Keratinocyte (primary cell): ENCODE measurements at regions not wholly inside any gene's neighbourhood (a gene's known extent, or its start where the extent isn't known, plus 50 kb on each side); places are given as distances from the start of the nearest gene placed in this dataset.

Experiments
- DNase-seq: peaks from one replicate; pipeline ENCODE4 v3.0.0-alpha.2; 2011; ENCODE audit warnings: low read depth, missing footprints, low spot score
- FAIRE-seq: peaks from 2 replicates; lab custom pipeline; 2011; peaks lifted over from hg19 to GRCh38; lab: Jason Lieb, UNC
- H2AFZ ChIP-seq: 2 replicates; pipeline ENCODE4 v1.6.0; 2012; ENCODE audit warnings: low read length, control low read depth, inconsistent platforms; ENCODE audit not compliant: control insufficient read depth
- H3K27ac ChIP-seq: 2 replicates; pipeline ENCODE4 v1.5.1; 2011; ENCODE audit warnings: low read length; ENCODE audit not compliant: control insufficient read depth, insufficient read depth
- H3K27me3 ChIP-seq: 3 replicates; pipeline ENCODE4 v1.6.0; 2011; ENCODE audit warnings: low read length; ENCODE audit not compliant: control insufficient read depth, insufficient read depth; ENCODE audit errors: extremely low read depth
- H3K36me3 ChIP-seq, 2 experiments: 2 replicates in 1 of 2; 3 replicates in 1 of 2; pipeline ENCODE4 v1.5.1; 2011; ENCODE audit warnings: low read length in 2 of 2, mild to moderate bottlenecking in 1 of 2; ENCODE audit not compliant: control insufficient read depth in 2 of 2, insufficient read depth in 2 of 2; ENCODE audit errors: extremely low read depth in 1 of 2
- H3K4me1 ChIP-seq: 3 replicates; pipeline ENCODE4 v1.5.1; 2011; ENCODE audit warnings: low read length; ENCODE audit not compliant: control insufficient read depth, insufficient read depth; ENCODE audit errors: extremely low read depth
- H3K4me2 ChIP-seq: 3 replicates; pipeline ENCODE4 v1.6.0; 2011; ENCODE audit warnings: low read depth, low read length; ENCODE audit not compliant: control insufficient read depth, insufficient read depth; ENCODE audit errors: extremely low read depth
- H3K4me3 ChIP-seq, 3 experiments: fragments of 200-600 bp in 1 of 3; sonication (generic) in 1 of 3; 2 replicates in 2 of 3; 3 replicates in 1 of 3; pipeline ENCODE4 v1.5.1; 2011 to 2016; ENCODE audit warnings: low read length in 3 of 3, mild to moderate bottlenecking in 3 of 3, control low read depth in 2 of 3, inconsistent platforms in 1 of 3, low read depth in 1 of 3, mixed read lengths in 1 of 3, mixed run types in 1 of 3, moderate library complexity in 1 of 3; ENCODE audit not compliant: control insufficient read depth in 2 of 3, insufficient read depth in 2 of 3; ENCODE audit errors: extremely low read depth in 1 of 3
- H3K79me2 ChIP-seq: 2 replicates; pipeline ENCODE4 v1.6.0; 2012; ENCODE audit warnings: low read length; ENCODE audit not compliant: control insufficient read depth, insufficient read depth
- H3K9ac ChIP-seq: 3 replicates; pipeline ENCODE4 v1.6.0; 2011; ENCODE audit warnings: low read length; ENCODE audit not compliant: control insufficient read depth, insufficient read depth; ENCODE audit errors: extremely low read depth
- H3K9me1 ChIP-seq: 3 replicates; pipeline ENCODE4 v1.6.0; 2011; ENCODE audit warnings: low read length; ENCODE audit not compliant: control insufficient read depth, insufficient read depth; ENCODE audit errors: extremely low read depth
- H3K9me3 ChIP-seq: 2 replicates; pipeline ENCODE4 v1.5.1; 2012; ENCODE audit warnings: low read depth, low read length; ENCODE audit not compliant: control insufficient read depth
- H4K20me1 ChIP-seq: 3 replicates; pipeline ENCODE4 v1.6.0; 2011; ENCODE audit warnings: low read length; ENCODE audit not compliant: control insufficient read depth, insufficient read depth; ENCODE audit errors: extremely low read depth
- CTCF ChIP-seq, 3 experiments: IDR thresholded peaks in 1 of 3; conservative IDR thresholded peaks in 1 of 3; optimal IDR thresholded peaks in 1 of 3; 2 replicates in 2 of 3; 3 replicates in 1 of 3; pipeline versions ENCODE3 to v1.5.1; 2011; ENCODE audit warnings: low read length in 3 of 3, mild to moderate bottlenecking in 3 of 3, moderate library complexity in 2 of 3, control low read depth in 1 of 3, inconsistent platforms in 1 of 3; ENCODE audit not compliant: insufficient read depth in 2 of 3; ENCODE audit errors: extremely low read depth in 1 of 3
- EZH2 ChIP-seq: IDR thresholded peaks from one replicate; pipeline ENCODE4 v1.6.1; 2012; ENCODE audit warnings: inconsistent platforms, mild to moderate bottlenecking, low read length, moderate library complexity
- dilution Hi-C: fragments of 300-500 bp; cut with MboI; formaldehyde crosslinking; loops from one replicate; pipeline ENCODE4 v1.7.0; 2020; ENCODE audit warnings: low sequenced_read_pairs; ENCODE audit not compliant: extremely low pct_ligation_motif_present

- dilution Hi-C loops: no loop called here
- Histone ChIP-seq H3K79me2 (no peaks in the 10 kb centered on the region), H3K9me1 (no peaks in the 10 kb centered on the region), H3K27me3 (peaks cover 25% of the 10 kb centered on the region), H3K9ac (no peak overlapping the region), H4K20me1 (peaks cover 2% of the 10 kb centered on the region), H3K4me1 (no peaks in the 10 kb centered on the region), H2AFZ (no peak overlapping the region), H3K4me3 (no peak overlapping the region), H3K4me2 (no peak overlapping the region), H3K27ac (no peak overlapping the region), H3K36me3 (no peaks in the 10 kb centered on the region), H3K9me3 (no peaks in the 10 kb centered on the region)
- FAIRE-seq: no peak
- TF ChIP-seq CTCF (optimal IDR thresholded peaks at IDR 0.05 in 1 of 3, IDR thresholded peaks at IDR 0.05 in 1 of 3, conservative IDR thresholded peaks at IDR 0.05 in 1 of 3; ENCODE audit: extremely low read depth in 1 of 3, insufficient read depth in 2 of 3, low read length in 3 of 3) (no peak), EZH2 (no peak)
- DNase-seq: no peak
Measured at GRCh38 chr17:77686903-77687302, 271.6 kb upstream of the TNRC6C start.

GRCh38 chr17:77687417-77687816, 271.1 kb upstream of the TNRC6C start:
- H4K20me1 ChIP-seq: peaks cover 2% of the 10 kb centered on the region
- DNase-seq (no peak), FAIRE-seq (no peak)
- H3K4me3 ChIP-seq: no peak overlapping the region
- H3K9ac ChIP-seq: no peak overlapping the region
- peaks cover 27% of the 10 kb centered on the region for H3K27me3 ChIP-seq
- H3K79me2 ChIP-seq: no peaks in the 10 kb centered on the region
- no peak overlapping the region for H2AFZ ChIP-seq
- no peak overlapping the region for H3K27ac ChIP-seq
- H3K4me1 ChIP-seq: no peaks in the 10 kb centered on the region
- no peaks in the 10 kb centered on the region for H3K9me3 ChIP-seq
- H3K9me1 ChIP-seq: no peaks in the 10 kb centered on the region
- dilution Hi-C loops: no loop called here
- H3K4me2 ChIP-seq: no peak overlapping the region
- H3K36me3 ChIP-seq: no peaks in the 10 kb centered on the region
- TF ChIP-seq CTCF (optimal IDR thresholded peaks at IDR 0.05 in 1 of 3, IDR thresholded peaks at IDR 0.05 in 1 of 3, conservative IDR thresholded peaks at IDR 0.05 in 1 of 3; ENCODE audit: extremely low read depth in 1 of 3, insufficient read depth in 2 of 3, low read length in 3 of 3) (no peak), EZH2 (no peak)
